Activated CD4-positive, alpha-beta T cell treated with anti-CD3 and anti-CD28 coated beads, Interleukin-10, Interleukin-2, amounts not matched to agents 100 ng/mL and 50 ng/mL, durations not matched to agents 16 hours and 8 hours (primary cell): ENCODE measurements at regions not wholly inside any gene's neighbourhood (a gene's known extent, or its start where the extent isn't known, plus 50 kb on each side); places are given as distances from the start of the nearest gene placed in this dataset.

Experiments
- DNase-seq: peaks from one replicate; pipeline ENCODE4 v3.0.0-alpha.2; 2020

DNA sequence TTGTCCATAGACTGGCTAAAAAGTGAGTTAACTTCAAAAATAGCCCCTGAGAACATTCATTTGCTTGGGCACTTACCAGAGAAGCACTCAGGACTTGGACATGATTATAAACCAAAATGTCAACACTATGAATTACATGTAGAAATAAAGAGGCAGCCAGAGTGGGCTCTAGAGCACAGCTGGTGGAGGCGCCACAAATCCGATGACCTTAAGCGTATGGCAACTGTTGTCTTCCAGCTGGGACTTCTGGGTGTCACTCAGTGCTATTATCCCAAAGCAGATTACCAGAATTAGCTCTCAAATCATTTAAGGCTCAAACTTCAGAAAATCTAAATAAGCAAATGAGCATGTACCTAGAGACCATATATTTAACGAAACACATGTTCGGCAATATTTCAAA is 1255.5 kb upstream of the SLC10A2 start:
- DNase-seq: no peak

DNA sequence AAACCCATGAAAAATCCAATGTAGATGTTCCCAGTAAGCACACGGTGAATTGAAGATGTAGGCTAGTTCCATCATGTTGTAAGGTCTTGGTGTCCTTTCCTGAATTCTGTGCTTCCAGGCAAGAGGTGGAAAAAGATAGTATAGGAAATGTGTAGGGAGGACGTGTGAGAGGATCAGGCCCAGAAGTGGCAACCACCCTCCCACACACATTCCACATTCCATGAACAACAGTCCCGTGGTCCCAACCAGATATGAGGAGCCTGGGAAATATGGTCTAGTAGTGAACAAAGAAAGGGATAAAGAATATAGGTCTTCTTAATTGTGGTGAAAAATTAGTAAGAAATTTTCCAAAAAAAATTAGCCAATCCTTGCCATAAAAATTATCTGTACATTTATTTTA is 1254.2 kb upstream of the SLC10A2 start:
- DNase-seq: no peak

GRCh38 chr13:104318121-104318520 is 1251.9 kb upstream of the SLC10A2 start:
- no peak for DNase-seq

- no peak for DNase-seq
Observed at GRCh38 chr13:104315606-104316005, 1249.4 kb upstream of the SLC10A2 start.

DNA sequence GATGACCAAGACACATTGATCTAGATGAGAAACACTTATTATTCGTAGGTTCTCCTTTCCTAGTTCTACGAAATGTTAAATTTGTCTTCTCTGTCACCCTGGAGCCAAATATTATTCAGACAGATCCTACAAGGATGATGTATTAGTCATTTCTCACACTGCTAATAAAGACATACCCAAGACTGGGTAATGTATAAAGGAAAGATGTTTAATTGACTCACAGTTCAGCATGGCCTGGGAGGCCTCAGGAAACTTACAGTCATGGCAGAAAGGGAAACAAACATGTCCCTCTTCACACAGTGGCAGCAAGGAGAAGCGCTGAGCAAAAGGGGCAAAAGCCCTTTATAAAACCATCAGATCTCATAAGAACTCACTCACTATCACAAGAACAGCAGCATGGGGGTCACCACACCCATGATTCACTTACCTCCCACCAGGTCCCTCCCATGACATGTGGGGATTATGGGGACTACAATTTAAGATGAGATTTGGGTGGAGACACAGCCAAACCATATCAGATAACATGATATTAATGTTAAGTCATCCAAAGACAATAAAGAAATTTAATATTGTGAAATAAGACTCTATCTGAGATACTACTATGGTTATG is 1248.8 kb upstream of the SLC10A2 start:
- no peak for DNase-seq

DNA sequence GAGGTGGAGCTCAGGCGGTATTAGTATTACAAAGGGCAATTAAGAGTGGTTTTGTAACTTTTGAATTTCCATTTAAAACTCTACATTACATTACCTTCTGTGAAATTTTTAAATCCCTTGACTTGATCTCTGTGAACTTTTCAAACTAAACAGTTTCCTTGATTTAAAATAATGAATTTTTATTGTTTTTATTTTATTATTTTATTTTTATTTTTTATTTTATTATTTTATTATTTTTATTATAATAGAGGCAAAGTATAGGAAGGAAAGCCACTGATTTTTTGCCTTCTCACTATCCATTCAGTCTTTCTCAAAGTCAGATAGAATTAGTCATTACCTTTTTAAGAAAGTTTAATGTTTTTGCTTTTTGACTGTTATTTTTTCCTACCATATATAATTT is 1248.1 kb upstream of the SLC10A2 start:
- DNase-seq: no peak

- no peak for DNase-seq
Observed at GRCh38 chr13:104310861-104311260, 1244.6 kb upstream of the SLC10A2 start.

- no peak for DNase-seq
Observed at GRCh38 chr13:104309431-104309830, 1243.2 kb upstream of the SLC10A2 start.

- no peak for DNase-seq
Observed at GRCh38 chr13:104301171-104301975, 1235.2 kb upstream of the SLC10A2 start.

DNA sequence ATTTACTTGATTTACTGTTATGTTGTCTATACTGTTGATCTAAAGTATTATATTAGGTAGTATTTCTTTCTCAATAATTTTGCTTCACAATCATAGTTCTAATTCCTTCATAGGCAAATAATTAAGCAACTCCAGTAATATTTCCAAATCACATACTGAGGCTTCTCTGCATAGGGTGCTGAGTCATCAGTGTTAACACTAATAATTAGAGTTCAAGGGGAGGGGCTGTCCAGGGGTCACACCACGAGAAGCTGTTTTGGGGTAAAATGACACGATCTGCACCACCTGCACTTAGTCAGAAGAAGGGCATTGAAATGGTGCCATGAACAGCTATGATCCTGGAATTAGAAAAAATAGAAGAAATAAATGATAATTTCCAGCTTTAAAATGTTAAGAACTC is 1230.9 kb upstream of the SLC10A2 start:
- DNase-seq: no peak

GRCh38 chr13:104296286-104296685 is 1230.1 kb upstream of the SLC10A2 start:
- DNase-seq: no peak

GRCh38 chr13:104295537-104295936 is 1229.3 kb upstream of the SLC10A2 start:
- DNase-seq: no peak

DNA sequence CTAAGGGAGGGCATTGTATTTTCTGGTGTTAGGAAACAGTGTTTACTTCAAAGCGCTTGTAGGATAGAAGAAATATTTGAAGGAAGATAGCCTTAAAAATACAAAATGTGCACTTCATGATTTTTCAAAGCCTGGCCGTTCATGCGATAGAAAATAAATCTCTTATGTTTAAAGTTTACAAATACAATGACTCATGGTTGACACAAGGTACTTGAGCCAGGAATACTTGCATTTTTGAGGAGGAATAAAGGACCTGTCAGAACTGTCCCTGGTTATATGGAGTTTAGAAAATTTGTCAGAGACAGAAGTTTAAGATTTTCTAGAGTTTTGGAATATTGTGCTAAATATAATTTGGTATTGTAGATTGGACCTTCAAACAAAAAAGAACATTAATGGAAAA is 1223.2 kb upstream of the SLC10A2 start:
- DNase-seq: no peak

GRCh38 chr13:104288496-104288895 is 1222.3 kb upstream of the SLC10A2 start:
- DNase-seq: no peak

- DNase-seq: no peak
Observed at GRCh38 chr13:104286566-104287290, 1220.5 kb upstream of the SLC10A2 start.

- no peak for DNase-seq
Observed at GRCh38 chr13:104281910-104282309, 1215.7 kb upstream of the SLC10A2 start.

DNA sequence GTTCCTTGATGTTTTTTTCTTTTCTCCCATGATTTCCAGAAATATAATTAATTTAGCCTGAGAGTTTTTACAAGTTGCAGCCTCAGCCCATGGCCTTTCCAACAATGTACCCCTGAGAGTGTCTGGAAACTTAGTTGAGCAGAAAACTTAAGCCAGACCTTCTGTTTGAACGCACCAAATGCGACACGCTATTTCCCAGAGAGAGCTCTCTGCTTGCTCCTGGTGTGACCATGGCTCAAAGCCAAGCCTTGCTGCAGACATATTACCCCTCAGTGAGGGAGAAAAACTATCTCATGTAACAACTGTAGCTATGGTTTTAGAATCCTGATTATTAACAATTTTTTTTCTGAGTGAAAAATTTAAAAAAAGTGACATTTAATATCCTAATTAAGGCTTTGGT is 1204.5 kb upstream of the SLC10A2 start:
- DNase-seq: no peak

GRCh38 chr13:104267206-104267811 is 1201.1 kb upstream of the SLC10A2 start:
- no peak for DNase-seq

- DNase-seq: no peak
Observed at GRCh38 chr13:104256701-104257100, 1190.5 kb upstream of the SLC10A2 start.

- no peak for DNase-seq
Observed at GRCh38 chr13:104253063-104253680, 1187.0 kb upstream of the SLC10A2 start.

DNA sequence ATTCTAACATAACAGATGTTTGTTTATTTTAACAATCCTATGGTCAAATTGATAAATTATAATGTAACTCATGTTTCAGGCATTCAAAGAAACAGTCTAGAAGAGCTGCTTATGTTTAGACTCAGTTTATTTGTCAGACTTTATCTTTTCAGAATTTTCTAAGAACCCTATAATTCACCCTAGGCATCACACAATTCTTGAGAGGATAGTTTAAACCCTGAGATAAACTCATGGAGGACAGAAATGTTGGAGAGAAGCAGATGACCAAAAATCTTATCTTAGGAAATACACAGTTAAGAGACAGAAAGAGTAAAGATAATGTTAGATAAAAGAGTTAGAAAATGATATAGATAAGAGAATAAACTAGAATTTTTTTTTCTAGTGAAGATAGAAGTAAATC is 1185.7 kb upstream of the SLC10A2 start:
- DNase-seq: no peak

GRCh38 chr13:104246955-104247354 is 1180.7 kb upstream of the SLC10A2 start:
- DNase-seq: no peak

DNA sequence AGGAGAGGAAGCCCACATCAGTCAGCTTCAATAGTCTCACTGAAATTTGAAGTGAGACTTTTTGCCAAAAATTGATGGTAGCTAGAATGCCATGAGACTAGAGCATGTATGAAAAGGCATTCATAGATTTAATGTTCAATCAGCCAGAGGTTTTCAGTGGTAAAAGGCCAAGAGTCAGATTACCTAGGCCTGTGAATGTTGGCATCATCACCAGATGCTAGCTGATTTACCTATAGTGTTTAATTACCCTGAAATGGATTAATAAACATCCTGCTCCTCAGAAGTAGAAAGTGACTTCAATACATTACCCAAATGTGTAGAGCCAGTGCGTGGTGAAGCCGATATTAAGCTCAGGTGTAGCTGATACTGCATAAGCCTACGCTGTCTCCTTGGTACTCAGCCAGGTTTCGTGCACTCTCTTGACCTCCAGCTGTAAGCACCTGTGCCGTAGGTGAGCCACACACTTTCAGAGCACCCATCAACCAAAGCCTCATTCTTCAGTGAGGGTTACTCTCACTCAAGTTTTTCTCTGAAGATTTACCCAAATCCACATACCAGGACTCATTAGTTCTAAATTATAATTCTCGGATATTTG is 1140.3 kb upstream of the SLC10A2 start:
- no peak for DNase-seq
